HG03342 (cell line): ENCODE measurements at regions not wholly inside any gene's neighbourhood (a gene's known extent, or its start where the extent isn't known, plus 50 kb on each side); places are given as distances from the start of the nearest gene placed in this dataset.

ENCODE experiments used
- ATAC-seq: cut with Tn5 transposase; IDR thresholded peaks from one replicate; pipeline ENCODE4 v1.9.1; 2021; ENCODE audit warnings: mild to moderate bottlenecking, moderate library complexity; ENCODE audit not compliant: unreplicated experiment

GRCh38 chr18:45518311-45519155, 96.7 kb upstream of the SLC14A2 start:
- ATAC-seq = no peak

DNA sequence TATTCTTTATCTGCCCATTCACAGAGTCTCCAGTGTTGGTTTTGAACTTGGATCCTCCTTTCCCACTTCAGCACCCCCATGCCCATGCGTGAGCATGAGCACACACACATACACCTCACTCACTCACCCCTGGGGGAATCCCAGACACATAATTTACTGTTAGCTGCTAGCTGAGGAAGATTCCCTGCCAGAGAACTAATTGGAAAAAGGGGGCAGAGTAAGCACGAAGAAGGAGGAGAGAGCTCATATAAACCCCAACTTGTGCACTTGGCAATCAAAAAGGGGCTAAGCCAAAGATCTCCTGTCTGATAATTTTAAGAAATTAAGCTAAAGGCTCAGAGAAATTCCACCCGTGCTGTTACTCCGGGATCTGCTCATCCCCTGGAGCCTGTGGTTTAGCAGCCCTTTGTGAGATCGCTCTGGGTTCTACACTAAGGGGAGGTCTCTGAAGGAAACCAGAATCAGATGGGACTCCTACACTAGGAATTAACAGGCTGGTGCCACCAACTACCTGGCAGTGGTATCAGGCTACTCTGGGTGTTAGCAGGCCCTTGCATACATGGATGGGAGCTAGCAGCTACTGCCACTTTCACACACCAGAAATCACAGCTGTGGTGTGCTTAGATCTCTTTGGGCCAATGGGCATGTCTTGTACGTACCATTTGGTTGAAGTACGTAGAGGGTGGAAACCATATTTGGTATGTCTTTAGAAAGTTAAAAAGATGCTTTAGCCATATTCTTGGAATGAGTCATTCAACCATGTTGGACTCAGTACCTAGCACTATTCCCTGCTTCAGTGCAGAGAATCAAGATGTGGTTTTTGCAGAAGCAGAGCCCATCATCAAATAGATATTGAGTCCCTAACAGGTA, 95.6 kb upstream of the SLC14A2 start:
- no peak for ATAC-seq

DNA sequence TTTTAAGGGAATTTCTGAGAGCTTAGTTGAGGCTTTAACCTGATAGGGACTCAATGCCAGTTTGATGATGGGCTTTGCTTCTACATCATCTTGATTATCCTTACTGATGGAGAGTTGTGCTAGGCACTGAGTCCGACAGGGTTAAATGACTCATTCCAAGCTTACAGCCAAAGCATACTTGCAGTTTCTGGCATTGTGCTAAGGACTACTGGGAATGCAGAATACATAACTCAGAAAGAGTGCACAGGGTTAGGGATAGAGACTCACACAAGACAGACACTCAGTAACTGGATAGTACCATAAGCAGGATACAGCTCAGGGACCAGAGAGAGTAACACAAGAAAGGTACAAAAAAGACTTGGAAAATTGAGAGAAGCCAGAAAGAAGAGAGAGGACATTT, 94.1 kb upstream of the SLC14A2 start:
- ATAC-seq = no peak

DNA sequence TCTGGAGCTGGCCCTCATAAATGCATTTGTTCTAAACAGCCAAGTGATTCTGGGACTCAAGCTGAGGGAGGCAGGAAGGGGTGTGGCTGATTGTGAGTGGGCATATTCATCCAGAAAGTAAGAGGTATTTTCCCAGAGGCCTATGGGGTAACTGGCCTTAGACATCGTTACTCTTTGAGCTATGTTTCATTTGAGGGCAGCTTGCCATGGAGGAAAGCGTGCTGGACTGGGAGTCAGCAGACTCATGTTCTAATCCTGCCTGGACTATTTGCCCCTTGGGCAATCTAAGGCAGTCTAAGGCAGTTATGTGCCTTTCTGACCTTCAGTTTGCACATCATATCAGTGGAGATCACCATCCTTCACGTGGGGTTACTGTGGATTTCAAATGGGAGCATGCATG, 93.5 kb upstream of the SLC14A2 start:
- no peak for ATAC-seq

DNA sequence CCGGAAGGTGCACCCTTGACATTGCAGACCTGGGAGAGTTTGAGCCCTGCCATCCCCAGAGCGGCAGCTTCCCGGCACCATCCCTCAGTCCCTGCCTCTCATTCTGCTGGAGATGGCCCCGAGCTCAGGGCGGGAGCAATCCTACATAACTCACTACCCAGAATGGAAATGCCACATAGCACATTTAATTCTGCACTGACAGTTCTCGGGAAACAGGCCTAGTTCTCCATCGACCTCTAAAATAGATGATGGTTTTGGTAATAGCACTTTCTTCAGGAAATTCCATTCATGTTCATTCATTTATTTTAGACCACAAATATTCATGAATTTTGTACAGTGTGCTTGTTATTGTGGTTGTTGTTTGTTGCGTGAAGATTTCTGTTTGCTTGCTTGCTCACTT, 92.9 kb upstream of the SLC14A2 start:
- no peak for ATAC-seq

- ATAC-seq = no peak
These were observed 90.0 kb upstream of the SLC14A2 start for GRCh38 chr18:45525301-45525700.

GRCh38 chr18:45526114-45526841, 89.0 kb upstream of the SLC14A2 start:
- no peak for ATAC-seq

DNA sequence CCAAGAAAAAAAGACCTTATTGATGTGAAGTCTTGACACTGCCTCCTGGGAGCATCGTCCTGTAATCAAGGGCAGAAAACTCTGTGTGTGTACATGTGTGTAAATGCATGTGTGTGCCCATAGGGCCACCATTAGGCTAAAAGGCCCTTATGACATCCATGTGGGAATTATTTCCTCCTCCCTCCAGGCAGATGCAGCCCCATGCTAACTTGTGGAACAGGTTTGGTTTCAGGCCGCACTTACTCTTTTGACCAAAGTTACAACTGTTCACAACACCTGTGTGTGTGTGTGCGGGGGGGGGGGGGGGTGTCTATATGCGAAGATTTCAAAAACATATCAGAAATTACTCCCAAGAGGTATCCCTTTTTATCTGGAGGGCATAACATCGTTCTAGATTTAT, 87.4 kb upstream of the SLC14A2 start:
- no peak for ATAC-seq

DNA sequence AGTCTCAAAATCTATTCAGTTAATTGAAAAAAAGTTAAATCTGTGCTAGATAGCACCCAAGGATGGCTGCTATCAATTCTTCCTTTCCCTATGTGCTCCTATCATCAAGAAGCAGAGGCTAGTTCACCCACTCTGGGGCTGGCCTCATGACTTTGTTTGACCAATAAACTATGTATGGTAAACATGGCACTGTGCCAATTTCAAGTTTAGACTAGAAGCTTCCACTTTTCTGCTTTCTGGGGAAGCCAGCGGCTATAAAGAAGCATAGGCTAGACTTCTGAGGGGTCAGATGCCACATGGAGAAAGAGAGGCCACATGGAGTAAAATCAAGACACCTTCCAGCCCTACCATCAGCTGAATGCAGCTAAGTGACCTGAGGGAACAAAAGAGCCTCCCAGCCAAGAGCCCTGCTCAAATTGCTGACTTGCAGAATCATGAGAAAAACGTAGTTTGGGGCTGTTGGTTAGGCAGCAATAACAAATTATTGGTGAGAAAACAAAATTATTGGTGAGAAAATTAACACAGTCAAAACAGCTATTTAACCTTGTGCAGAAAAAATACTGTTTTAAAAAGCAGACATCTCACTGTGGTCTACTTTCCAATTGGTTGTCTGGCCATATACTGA, 86.5 kb upstream of the SLC14A2 start:
- ATAC-seq = no peak

DNA sequence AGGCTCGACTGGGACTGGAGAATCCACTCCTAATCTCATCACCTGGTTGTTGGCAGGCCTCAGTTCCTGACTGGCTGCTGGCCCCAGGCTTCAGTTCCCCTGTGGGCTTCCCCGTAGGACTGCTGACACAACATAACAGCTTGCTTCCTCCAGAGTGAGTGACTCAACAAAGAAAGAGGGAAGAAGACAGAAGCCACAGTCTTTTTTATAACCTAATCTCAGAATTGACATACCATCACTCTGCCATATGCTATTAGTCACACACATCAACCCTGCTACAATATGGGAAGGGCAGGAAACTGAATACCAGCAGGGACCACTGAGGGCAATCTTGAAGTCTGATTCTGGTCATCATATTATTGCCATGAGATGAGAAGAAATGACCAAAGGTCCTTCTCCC, 76.8 kb upstream of the SLC14A2 start:
- ATAC-seq = no peak

DNA sequence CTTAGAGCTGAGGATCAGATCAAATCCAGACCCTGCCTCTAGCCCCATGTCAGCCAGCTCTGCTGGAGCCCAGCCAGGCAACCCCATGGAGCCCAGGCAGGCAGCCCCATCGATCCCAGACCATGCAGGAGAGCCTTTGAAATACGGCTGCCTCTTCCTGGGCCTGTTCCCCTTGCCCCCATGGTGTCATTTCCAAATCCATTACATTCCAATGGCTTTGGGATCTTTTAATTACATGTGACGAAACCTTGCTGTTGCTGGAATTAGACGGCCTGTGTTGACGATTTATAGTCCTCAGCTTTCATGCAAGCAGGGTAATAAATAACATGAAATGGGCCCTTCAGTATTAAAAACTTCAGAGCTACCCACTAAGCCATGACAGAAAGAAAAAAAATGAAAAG, 75.8 kb upstream of the SLC14A2 start:
- no peak for ATAC-seq

DNA sequence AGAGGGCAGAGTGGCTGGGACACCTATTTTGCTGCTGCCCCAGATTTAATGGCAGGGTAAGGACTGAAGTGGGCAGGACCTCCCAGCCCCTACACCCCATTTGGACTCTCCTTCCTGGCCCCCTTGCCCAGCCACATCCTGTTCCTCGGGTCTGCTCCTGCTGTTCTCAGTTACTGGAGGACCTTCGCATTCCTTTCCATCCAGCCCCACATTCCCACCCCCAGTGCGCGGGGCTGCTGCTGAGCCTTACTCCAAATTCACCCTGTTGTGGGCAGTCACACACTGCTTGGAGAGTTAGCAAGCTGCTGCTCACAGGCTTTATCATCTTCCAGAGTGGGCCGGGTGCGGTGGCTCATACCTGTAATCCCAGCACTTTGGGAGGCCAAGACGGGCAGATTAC, 75.2 kb upstream of the SLC14A2 start:
- ATAC-seq = no peak

DNA sequence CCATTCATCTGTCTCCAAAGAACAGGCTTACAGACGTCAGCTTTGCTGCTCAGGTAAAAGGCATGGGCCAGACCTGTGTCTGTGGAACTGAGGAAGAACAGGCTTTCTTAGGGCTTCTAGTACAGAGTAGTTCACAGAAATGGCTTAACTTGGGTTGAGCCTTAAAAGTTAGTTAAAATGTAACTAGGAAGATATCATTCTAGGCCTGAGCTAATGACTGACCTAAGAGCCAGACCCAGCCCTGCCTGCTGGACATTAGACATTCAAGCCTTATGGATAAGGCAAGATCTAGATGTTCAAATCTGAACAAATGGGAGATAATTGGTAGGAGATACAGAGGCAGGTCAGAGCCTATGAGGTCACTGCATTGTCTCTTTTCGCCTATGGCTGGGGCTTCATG, 73.9 kb upstream of the SLC14A2 start:
- no peak for ATAC-seq

DNA sequence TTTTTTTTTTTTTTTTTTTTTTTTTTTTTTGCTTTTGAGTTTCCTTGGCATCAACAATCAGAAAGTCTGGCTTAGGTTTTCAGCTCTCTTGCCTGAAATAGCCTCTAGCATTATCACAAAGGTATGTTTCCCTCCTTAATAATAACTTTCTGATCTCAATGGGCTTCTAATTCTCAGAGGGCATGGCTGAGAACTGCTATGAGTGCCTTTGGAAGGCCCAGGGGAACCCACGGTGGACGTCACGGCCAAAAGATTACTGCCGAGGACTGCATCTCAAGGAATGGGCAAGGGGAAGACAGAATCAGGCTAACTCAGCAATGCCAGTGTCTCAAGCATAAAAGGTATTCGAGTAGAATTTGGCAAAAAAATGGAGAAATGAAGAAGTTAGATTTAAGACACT, 73.2 kb upstream of the SLC14A2 start:
- no peak for ATAC-seq

- ATAC-seq = no peak
These were observed 67.4 kb upstream of the SLC14A2 start for GRCh38 chr18:45547910-45548309.

GRCh38 chr18:45548614-45549013, 66.7 kb upstream of the SLC14A2 start:
- ATAC-seq = no peak

GRCh38 chr18:45549290-45549689, 66.0 kb upstream of the SLC14A2 start:
- no peak for ATAC-seq

GRCh38 chr18:45551142-45551815, 64.0 kb upstream of the SLC14A2 start:
- no peak for ATAC-seq

DNA sequence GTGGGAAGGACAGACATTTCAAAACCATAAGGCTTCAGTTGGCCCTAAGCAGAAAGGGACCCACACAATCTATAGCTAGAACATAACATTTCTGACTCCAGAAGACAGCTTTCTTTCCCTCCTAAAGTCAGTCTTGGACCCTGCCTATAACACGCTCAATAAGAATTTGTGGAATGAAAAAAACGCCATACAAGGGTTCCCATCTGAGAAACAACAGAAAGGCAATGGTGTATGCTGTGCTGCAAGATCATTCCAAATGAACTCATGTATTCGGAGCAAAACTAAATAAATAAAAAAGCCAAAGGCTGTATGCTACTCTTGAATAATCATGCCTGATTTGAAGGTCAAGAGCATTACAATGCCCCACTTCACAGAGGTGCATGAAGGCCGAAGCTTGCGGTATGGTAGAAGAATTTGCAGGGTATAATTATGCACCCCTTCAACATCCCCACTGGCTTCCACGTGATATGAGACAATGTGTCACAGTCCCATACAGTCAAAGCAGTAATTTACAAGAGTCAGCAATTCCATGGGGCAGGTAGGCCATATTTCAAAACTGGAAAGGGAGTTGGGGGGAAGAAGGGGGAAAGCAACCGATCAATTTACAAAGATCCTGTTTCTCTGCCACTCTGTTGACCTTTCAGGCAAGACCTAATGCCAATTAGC, 61.4 kb upstream of the SLC14A2 start:
- no peak for ATAC-seq

DNA sequence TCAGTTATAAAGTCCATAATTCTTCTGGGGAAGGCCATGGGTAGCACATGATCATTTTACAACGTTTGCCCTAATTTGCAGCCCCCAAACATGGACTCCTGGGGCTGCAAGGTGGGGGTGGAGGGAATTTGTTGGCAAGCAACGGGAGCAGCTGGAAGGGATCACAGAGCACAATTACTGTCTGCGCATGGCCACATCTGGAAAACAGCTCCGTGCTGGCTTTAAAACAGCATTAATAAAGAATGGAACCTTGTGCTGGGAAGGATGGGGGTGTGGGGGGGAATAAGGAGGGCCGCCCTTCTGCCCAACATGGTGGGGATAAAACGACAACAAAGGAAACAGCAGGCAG, 60.9 kb upstream of the SLC14A2 start:
- no peak for ATAC-seq
